Dendritic cell treated with granulocyte-macrophage colony-stimulating factor and Interleukin-4, amounts not matched to agents 40 ng/mL and 50 ng/mL, for 4 days (primary cell): ENCODE measurements at regions not wholly inside any gene's neighbourhood (a gene's known extent, or its start where the extent isn't known, plus 50 kb on each side); places are given as distances from the start of the nearest gene placed in this dataset.

ENCODE experiments used
- H3K27ac Mint-ChIP-seq: one replicate; pipeline ENCODE4 v1.8.0; 2022; ENCODE audit warnings: mild to moderate bottlenecking, mixed read lengths
- H3K27me3 Mint-ChIP-seq: one replicate; pipeline ENCODE4 v1.8.0; 2022; ENCODE audit warnings: mild to moderate bottlenecking, mixed read lengths
- H3K36me3 Mint-ChIP-seq: one replicate; pipeline ENCODE4 v1.8.0; 2022; ENCODE audit warnings: low read depth, mixed read lengths
- H3K4me1 Mint-ChIP-seq: one replicate; pipeline ENCODE4 v1.8.0; 2022; ENCODE audit warnings: low read depth, mixed read lengths
- H3K4me3 Mint-ChIP-seq: one replicate; pipeline ENCODE4 v1.8.0; 2022; ENCODE audit warnings: mild to moderate bottlenecking, moderate library complexity, mixed read lengths
- H3K9me3 Mint-ChIP-seq: one replicate; pipeline ENCODE4 v1.8.0; 2022; ENCODE audit warnings: mixed read lengths
- intact Hi-C: fragments of 100-400 bp; cut with micrococcal nuclease; formaldehyde crosslinking; loops from one replicate; pipeline ENCODE4 v1.15.0; 2022

DNA sequence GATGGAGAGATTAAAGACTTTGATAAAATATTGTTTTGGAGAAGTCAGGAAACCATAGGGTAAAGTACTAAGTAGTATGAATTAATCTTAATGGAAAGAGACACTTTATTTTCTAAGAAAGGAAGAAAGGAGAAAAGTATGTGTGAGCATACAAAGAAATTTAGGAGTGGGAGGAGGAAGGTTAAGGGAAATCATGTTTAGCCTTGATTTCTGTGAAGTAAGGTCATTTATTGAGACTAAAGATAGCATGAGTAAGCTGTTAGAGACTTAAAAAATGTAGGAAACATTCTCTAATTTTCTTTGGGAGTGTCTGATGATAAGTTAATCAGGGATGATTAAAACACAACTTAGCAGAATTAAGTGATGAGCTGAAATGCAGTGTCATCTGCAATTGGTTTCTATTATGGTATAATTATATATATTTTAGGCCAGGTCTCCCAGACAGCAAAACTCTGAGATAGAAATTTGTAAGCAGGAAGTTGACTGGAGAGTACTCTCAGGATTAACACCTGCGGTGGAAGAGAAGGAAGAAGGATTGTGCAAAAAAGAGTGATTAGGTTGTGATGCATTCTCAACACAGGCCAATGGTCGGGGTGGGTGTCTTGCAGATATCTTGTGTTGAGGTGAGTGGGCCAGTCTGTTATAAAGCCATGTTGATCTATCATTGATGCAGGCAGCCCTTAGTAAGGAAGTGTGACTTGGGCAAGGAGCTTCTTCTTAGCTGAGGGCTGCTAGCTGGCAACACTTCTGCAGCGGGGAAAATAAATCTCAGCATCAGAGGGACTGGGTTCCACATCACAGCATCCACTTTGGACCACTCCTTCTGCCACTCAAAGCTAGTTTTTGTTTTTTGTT lies 256.2 kb downstream of the AEBP2 start:
- Mint-ChIP-seq H3K4me3 (no peak overlapping the region), H3K9me3 (peaks cover 18% of the 10 kb centered on the region), H3K27ac (no peak overlapping the region), H3K36me3 (no peaks in the 10 kb centered on the region), H3K4me1 (peaks cover 5% of the 10 kb centered on the region), H3K27me3 (peaks cover 1% of the 10 kb centered on the region)
- intact Hi-C loops = no loop called here

- Mint-ChIP-seq H3K4me3 (no peak overlapping the region), H3K27me3 (no peaks in the 10 kb centered on the region)
- intact Hi-C loops = no loop called here
Measured at GRCh38 chr12:19700969-19701368, 261.7 kb downstream of the AEBP2 start.

DNA sequence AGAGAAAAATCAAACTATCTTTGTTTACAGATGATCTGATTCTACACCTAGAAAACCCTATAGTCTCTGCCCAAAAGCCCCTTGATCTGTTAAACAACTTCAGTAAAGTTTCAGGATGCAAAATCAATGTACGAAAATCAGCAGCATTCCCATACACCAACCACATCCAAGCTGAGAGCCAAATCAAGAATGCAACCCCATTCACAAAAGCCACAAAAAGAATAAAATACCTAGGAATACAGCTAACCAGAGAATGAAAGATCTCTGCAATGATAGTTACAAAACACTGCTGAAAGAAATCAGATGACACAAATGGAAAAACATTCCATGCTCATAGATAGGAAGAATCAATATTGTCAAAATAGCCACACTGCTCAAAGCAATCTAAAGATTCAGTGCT lies 265.7 kb downstream of the AEBP2 start:
- no peaks in the 10 kb centered on the region for H3K4me1 Mint-ChIP-seq
- intact Hi-C loops = no loop called here
- H3K36me3 Mint-ChIP-seq = no peaks in the 10 kb centered on the region
- H3K27ac Mint-ChIP-seq = no peak overlapping the region
- H3K4me3 Mint-ChIP-seq = no peak overlapping the region
- no peaks in the 10 kb centered on the region for H3K27me3 Mint-ChIP-seq
- H3K9me3 Mint-ChIP-seq = peaks cover 75% of the 10 kb centered on the region

More at GRCh38 chr12:19700969-19701368, 261.7 kb downstream of the AEBP2 start:
- Mint-ChIP-seq H3K27ac (no peak overlapping the region), H3K36me3 (no peaks in the 10 kb centered on the region), H3K9me3 (peaks cover 47% of the 10 kb centered on the region), H3K4me1 (no peaks in the 10 kb centered on the region)

- Mint-ChIP-seq H3K4me3 (no peak overlapping the region), H3K4me1 (no peaks in the 10 kb centered on the region), H3K9me3 (peaks cover 77% of the 10 kb centered on the region), H3K36me3 (no peaks in the 10 kb centered on the region), H3K27me3 (no peaks in the 10 kb centered on the region), H3K27ac (no peak overlapping the region)
- intact Hi-C loops = no loop called here
Measured at GRCh38 chr12:19706936-19707335, 267.6 kb downstream of the AEBP2 start.

DNA sequence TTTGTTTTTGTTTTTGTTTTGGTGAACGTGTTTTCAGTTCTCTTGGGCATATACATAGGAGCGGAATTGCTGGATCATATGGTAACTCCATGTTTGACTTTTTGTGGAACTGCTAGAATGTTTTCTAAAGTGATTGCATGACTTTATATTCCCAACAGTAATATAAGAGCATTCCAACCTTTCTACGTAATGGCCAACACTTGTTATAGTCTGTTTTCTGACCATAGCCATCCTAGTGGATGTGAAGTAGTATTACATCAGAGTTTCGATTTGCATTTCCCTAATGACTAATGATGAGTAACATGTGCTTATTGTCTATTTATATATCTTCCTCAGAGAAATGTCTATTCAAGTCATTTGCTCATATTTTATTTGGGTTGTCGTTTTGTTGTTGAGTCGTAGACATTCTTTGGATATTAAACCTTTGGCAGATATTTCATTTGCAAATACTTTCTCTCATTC lies 268.7 kb downstream of the AEBP2 start:
- no peak overlapping the region for H3K27ac Mint-ChIP-seq
- H3K9me3 Mint-ChIP-seq = peaks cover 81% of the 10 kb centered on the region
- H3K4me3 Mint-ChIP-seq = no peak overlapping the region
- H3K4me1 Mint-ChIP-seq = no peaks in the 10 kb centered on the region
- no peaks in the 10 kb centered on the region for H3K36me3 Mint-ChIP-seq
- intact Hi-C loops = no loop called here
- H3K27me3 Mint-ChIP-seq = no peaks in the 10 kb centered on the region

- intact Hi-C loops = no loop called here
- H3K4me3 Mint-ChIP-seq = no peak overlapping the region
- no peak overlapping the region for H3K27ac Mint-ChIP-seq
- no peaks in the 10 kb centered on the region for H3K4me1 Mint-ChIP-seq
- H3K27me3 Mint-ChIP-seq = no peaks in the 10 kb centered on the region
- peaks cover 81% of the 10 kb centered on the region for H3K9me3 Mint-ChIP-seq
- no peaks in the 10 kb centered on the region for H3K36me3 Mint-ChIP-seq
Measured at GRCh38 chr12:19709889-19710288, 270.6 kb downstream of the AEBP2 start.

- Mint-ChIP-seq H3K4me3 (no peak overlapping the region), H3K27me3 (no peaks in the 10 kb centered on the region), H3K9me3 (peaks cover 77% of the 10 kb centered on the region), H3K27ac (no peak overlapping the region), H3K36me3 (no peaks in the 10 kb centered on the region), H3K4me1 (no peaks in the 10 kb centered on the region)
- intact Hi-C loops = no loop called here
Measured at GRCh38 chr12:19710811-19711793, 271.8 kb downstream of the AEBP2 start.

DNA sequence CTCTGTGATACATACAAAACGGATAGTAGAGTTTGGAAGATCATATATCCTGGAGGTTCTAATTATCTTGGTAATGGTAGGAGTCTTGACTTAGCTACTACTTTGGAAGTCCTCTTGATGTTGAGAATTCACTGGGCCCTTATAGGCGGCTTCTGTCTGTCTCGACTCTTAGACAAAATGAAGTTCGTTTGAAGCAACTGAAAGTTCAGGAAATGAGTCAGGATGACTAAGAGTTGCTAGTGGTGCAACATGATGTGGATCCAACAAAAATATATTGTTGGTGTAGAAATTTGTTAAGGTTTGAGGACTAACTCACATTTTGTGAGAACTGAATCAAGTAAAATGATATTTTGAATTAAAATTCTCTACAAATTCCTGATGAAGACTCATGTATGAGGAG lies 272.7 kb downstream of the AEBP2 start:
- Mint-ChIP-seq H3K9me3 (peaks cover 68% of the 10 kb centered on the region), H3K36me3 (no peaks in the 10 kb centered on the region), H3K27ac (no peak overlapping the region), H3K4me1 (no peaks in the 10 kb centered on the region), H3K27me3 (no peaks in the 10 kb centered on the region), H3K4me3 (no peak overlapping the region)
- intact Hi-C loops = no loop called here

DNA sequence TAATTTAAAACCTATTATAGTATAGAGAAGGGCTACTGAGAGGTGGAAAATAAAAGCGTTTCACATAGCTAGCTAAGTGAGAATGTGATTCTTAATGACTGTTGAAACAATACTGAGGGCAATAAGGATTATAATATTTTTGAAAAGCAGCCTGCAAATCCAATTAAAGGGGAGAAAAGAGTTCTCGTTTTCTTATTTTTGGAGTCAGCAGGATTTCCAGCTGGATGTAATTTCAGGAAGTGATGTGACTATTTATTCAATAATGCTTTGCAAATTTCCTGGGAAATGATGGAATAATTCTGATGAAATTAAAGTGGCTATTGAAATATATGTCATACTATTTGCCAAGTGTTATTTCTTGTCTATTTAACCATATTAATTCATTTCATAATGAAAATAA lies 279.1 kb downstream of the AEBP2 start:
- peaks cover 33% of the 10 kb centered on the region for H3K9me3 Mint-ChIP-seq
- no peaks in the 10 kb centered on the region for H3K27me3 Mint-ChIP-seq
- intact Hi-C loops = no loop called here
- H3K4me1 Mint-ChIP-seq = no peaks in the 10 kb centered on the region
- no peak overlapping the region for H3K4me3 Mint-ChIP-seq
- H3K27ac Mint-ChIP-seq = no peak overlapping the region
- H3K36me3 Mint-ChIP-seq = no peaks in the 10 kb centered on the region

DNA sequence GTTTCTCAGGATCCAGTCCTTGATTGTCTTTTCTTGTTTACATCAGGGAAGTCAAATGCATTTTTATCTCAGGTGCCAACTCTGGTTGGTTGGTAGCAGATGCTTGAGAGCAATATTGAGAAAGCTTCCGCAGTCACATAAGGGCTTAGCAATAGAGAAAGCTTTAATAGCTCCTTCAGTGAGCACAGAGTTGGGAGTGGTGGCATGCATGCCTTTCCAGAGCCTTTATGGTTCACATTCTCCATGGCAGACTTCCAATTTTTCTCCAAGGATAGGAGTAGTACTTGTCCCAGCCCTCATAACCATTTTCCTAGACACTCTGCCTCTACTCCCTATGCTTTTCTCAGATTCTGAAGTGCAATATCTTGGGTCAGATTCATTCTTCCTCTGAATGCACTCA lies 280.4 kb downstream of the AEBP2 start:
- H3K27me3 Mint-ChIP-seq = no peaks in the 10 kb centered on the region
- H3K27ac Mint-ChIP-seq = no peak overlapping the region
- peaks cover 26% of the 10 kb centered on the region for H3K9me3 Mint-ChIP-seq
- H3K4me3 Mint-ChIP-seq = no peak overlapping the region
- no peaks in the 10 kb centered on the region for H3K4me1 Mint-ChIP-seq
- no peaks in the 10 kb centered on the region for H3K36me3 Mint-ChIP-seq
- intact Hi-C loops = no loop called here

DNA sequence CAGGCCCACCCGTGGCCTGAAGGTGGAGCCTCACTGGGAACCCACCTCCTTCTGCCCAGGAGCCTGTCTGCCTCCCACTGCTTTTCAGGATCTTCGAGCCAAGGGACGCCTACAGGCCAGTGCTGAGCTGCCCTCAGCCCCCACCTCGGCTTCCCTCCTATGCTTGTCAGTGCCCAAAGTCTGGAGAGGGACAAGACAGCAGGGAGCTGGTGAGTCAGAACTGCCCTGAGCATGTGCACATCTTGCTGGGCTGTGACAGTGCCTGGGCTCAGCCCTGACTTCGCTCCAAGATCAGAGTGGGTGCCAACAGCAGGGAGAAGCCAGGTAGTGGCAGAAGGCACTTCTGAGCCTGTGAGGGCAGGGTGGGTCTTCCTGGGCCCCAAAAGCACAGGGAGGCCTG lies 286.8 kb downstream of the AEBP2 start:
- Mint-ChIP-seq H3K9me3 (peaks cover 19% of the 10 kb centered on the region), H3K27ac (no peak overlapping the region), H3K4me3 (no peak overlapping the region), H3K27me3 (no peaks in the 10 kb centered on the region), H3K36me3 (no peaks in the 10 kb centered on the region), H3K4me1 (no peaks in the 10 kb centered on the region)
- intact Hi-C loops = no loop called here

DNA sequence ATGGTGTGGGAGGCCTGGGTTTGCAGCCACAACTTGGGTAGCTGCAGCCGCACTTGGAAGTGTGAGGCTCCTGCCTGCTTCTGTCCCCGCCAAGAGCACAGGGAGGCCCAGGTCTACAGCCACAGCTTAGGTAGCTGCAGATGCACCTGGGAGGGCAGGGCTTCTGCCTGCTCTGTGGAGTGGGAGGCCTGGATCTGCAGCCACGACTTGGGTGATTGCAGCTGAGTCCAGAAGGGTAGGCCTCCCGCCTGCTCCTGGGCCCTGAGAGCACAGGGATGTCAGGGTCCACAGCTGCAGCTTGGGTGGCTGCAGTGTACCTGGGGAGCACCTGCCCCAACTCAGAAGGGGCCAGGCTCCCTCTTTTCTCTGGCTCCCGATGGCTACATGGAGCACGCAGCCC lies 287.3 kb downstream of the AEBP2 start:
- no peak overlapping the region for H3K4me3 Mint-ChIP-seq
- intact Hi-C loops = no loop called here
- no peaks in the 10 kb centered on the region for H3K36me3 Mint-ChIP-seq
- H3K27me3 Mint-ChIP-seq = no peaks in the 10 kb centered on the region
- no peaks in the 10 kb centered on the region for H3K4me1 Mint-ChIP-seq
- H3K27ac Mint-ChIP-seq = no peak overlapping the region
- peaks cover 22% of the 10 kb centered on the region for H3K9me3 Mint-ChIP-seq

- Mint-ChIP-seq H3K27ac (no peak overlapping the region), H3K36me3 (no peaks in the 10 kb centered on the region), H3K27me3 (no peaks in the 10 kb centered on the region), H3K4me1 (no peaks in the 10 kb centered on the region), H3K9me3 (peaks cover 14% of the 10 kb centered on the region), H3K4me3 (no peak overlapping the region)
- intact Hi-C loops = loop anchor here (5.0 kb wide), 1 partner anchor 1435 kb away; no protein-coding TSS in a partner anchor
Measured at GRCh38 chr12:19737019-19737418, 297.7 kb downstream of the AEBP2 start.

- intact Hi-C loops = loop anchor here (1.0 to 5.0 kb wide), 2 partner anchors 481 to 1433 kb away; no protein-coding TSS in a partner anchor
- H3K4me1 Mint-ChIP-seq = no peaks in the 10 kb centered on the region
- H3K36me3 Mint-ChIP-seq = no peaks in the 10 kb centered on the region
- H3K27me3 Mint-ChIP-seq = no peaks in the 10 kb centered on the region
- H3K27ac Mint-ChIP-seq = no peak overlapping the region
- H3K4me3 Mint-ChIP-seq = no peak overlapping the region
- peaks cover 8% of the 10 kb centered on the region for H3K9me3 Mint-ChIP-seq
Measured at GRCh38 chr12:19739195-19739776, 300.0 kb downstream of the AEBP2 start.
